Thymus (tissue), 11 donors: ENCODE measurements at regions not wholly inside any gene's neighbourhood (a gene's known extent, or its start where the extent isn't known, plus 50 kb on each side); places are given as distances from the start of the nearest gene placed in this dataset.

Source experiments
- DNase-seq, 9 donors: peaks; one replicate each; pipeline ENCODE4 v3.0.0-alpha.2; 2013; ENCODE audit warnings: low spot score in 9 of 9, low read depth in 6 of 9, missing footprints in 1 of 9
- H3K27ac ChIP-seq, 2 donors: one replicate each; pipeline ENCODE4 v1.5.1; 2013; ENCODE audit warnings: control low read depth in 1 of 2, low read depth in 1 of 2, low read length in 1 of 2, mild to moderate bottlenecking in 1 of 2, moderate library complexity in 1 of 2
- H3K27me3 ChIP-seq, 2 donors: one replicate each; pipeline ENCODE4 v1.5.1; 2013; ENCODE audit warnings: low read length in 1 of 2; ENCODE audit not compliant: control insufficient read depth in 2 of 2, insufficient read depth in 1 of 2
- H3K36me3 ChIP-seq, 2 donors: one replicate each; pipeline ENCODE4 v1.5.1; 2013; ENCODE audit warnings: low read length in 1 of 2, mild to moderate bottlenecking in 1 of 2, moderate library complexity in 1 of 2; ENCODE audit not compliant: control insufficient read depth in 2 of 2, insufficient read depth in 2 of 2
- H3K4me1 ChIP-seq, 2 donors: one replicate each; pipeline ENCODE4 v1.5.1; 2013; ENCODE audit warnings: low read length in 2 of 2; ENCODE audit not compliant: control insufficient read depth in 2 of 2, insufficient read depth in 2 of 2
- H3K4me3 ChIP-seq, 2 donors: one replicate each; pipeline ENCODE4 v1.5.1; 2013; ENCODE audit warnings: low read length in 2 of 2, control low read depth in 1 of 2, mild to moderate bottlenecking in 1 of 2
- H3K9me3 ChIP-seq, 2 donors: one replicate each; pipeline ENCODE4 v1.5.1; 2013; ENCODE audit warnings: low read length in 1 of 2, mild to moderate bottlenecking in 1 of 2; ENCODE audit not compliant: control insufficient read depth in 2 of 2, insufficient read depth in 1 of 2
- WGBS: extraction: QIAGEN DNeasy Blood & Tissue Kit; methylation state at CpG from one replicate; pipeline ENCODE4 v1.1.7; 2013; 5-methylcytosine and 5-hydroxymethylcytosine counted together
- donor health status: healthy.

DNA sequence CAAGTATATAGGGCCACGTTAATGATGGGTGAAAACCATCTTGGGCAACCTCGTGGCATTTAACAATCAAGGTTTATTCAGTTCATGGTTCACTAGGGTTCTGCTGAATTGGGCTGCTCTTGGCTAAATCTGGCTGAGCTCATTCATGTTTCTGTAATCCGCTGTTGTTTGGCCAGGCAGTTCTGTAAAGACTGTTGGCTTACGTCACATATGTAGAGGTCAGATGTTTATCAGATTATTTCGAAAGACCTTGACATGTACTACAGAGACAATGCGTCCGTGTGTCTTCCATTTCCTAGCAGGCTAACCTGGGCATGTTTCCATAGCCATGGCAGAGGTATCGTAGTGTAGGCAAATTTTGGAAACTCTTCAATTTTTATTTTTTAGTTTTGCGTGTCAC is 190.0 kb upstream of the ZWINT start:
- WGBS = 81% methylated on average over 9 of the region's 9 CpGs
- Histone ChIP-seq H3K27ac (no peak overlapping the region), H3K4me3 (no peak overlapping the region)

DNA sequence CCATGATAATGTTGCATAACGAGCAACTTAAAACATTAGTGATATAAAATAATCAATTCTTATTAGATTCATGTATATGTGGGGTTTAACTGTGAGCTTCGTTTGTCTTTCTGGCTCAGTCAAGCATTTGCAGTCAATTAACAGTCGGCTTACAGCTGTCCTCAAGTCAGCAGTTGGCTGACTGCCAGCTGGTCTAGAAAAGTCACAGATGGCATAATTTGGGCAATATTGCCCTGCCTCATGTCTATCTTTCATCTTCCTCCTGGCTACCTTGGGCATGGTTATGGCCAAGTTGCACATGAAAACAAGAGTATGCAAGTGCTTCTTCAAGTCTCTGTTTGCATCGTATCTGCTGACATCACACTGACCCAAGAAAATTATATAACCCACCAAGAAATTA is 186.1 kb upstream of the ZWINT start:
- H3K9me3 ChIP-seq = no peaks in the 10 kb centered on the region
- H3K4me1 ChIP-seq = no peaks in the 10 kb centered on the region
- no peak overlapping the region for H3K27ac ChIP-seq
- no peaks in the 10 kb centered on the region for H3K27me3 ChIP-seq
- DNase-seq = no peak
- H3K36me3 ChIP-seq = no peaks in the 10 kb centered on the region
- no peak overlapping the region for H3K4me3 ChIP-seq
- WGBS = 80% methylated on average over 4 of the region's 4 CpGs

More for the DNA sequence above, 190.0 kb upstream of the ZWINT start:
- Histone ChIP-seq H3K9me3 (no peaks in the 10 kb centered on the region), H3K36me3 (no peaks in the 10 kb centered on the region), H3K4me1 (no peaks in the 10 kb centered on the region), H3K27me3 (no peaks in the 10 kb centered on the region)
- DNase-seq = no peak

DNA sequence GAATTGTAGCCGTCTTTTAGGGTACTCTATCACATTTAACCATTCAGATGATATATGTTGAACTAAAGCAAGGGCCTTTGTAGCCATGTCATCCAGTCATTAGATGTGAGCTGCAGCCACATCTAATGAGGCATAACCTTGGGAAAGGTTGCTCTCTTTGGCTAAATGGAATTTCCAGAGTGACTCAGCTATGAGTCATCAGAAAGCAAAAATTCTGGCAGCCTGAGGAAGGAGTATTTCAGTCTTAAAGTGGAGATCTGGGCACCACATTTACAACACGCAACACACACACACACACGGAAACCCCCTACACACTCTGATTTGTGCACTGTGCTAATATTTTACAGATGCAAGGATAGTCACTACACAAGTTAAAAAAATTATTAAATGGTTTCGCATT is 176.9 kb upstream of the ZWINT start:
- DNase-seq = no peak
- no peaks in the 10 kb centered on the region for H3K9me3 ChIP-seq
- no peak overlapping the region for H3K27ac ChIP-seq
- H3K4me3 ChIP-seq = no peak overlapping the region
- no peaks in the 10 kb centered on the region for H3K36me3 ChIP-seq
- H3K4me1 ChIP-seq = no peaks in the 10 kb centered on the region
- WGBS = 93% methylated on average over 4 of the region's 4 CpGs
- H3K27me3 ChIP-seq = no peaks in the 10 kb centered on the region

DNA sequence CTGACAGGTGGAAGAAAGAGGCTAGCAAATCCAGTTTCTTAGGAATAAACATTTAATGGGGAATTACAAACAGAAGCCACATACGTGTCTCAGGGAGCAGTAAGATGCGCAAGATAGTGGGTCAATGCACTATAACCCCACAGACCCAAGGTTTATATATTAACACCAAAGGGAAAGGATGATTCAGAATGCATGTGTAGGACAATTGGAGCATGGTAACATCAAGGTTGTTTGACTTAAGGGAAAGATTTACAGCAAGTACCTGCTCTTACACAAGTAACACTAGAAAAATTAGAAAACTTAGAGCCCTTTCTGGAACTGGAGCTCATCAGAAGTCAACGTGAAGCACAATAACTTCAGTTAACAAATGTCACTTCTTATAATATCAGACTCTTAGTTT is 161.1 kb upstream of the ZWINT start:
- Histone ChIP-seq H3K9me3 (no peaks in the 10 kb centered on the region), H3K4me1 (no peaks in the 10 kb centered on the region), H3K36me3 (no peaks in the 10 kb centered on the region), H3K4me3 (no peak overlapping the region), H3K27ac (no peak overlapping the region), H3K27me3 (no peaks in the 10 kb centered on the region)
- DNase-seq = no peak
- 89% methylated on average over 3 of the region's 3 CpGs for WGBS

DNA sequence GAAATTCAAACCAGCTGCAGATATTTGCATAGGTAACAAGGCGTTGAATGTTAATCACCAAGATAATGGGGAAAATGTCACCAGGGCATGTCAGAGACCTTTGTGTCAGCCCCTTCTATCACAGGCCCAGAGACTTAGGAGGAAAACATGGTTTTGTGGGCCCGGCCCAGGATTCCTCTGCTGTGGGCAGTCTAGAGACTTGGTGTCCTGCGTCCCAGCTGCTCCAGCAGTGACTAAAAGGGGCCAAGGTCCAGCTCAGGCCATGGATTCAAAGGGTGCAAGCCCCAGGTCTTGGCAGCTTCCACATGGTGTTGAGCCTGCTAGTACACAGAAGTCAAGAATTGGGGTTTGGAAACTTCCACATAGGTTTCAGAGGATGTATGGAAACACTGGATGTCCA is 147.5 kb upstream of the ZWINT start:
- H3K4me3 ChIP-seq = no peak overlapping the region
- no peaks in the 10 kb centered on the region for H3K4me1 ChIP-seq
- no peak overlapping the region for H3K27ac ChIP-seq
- H3K27me3 ChIP-seq = no peaks in the 10 kb centered on the region
- H3K36me3 ChIP-seq = no peaks in the 10 kb centered on the region
- WGBS = 89% methylated on average over 3 of the region's 3 CpGs
- peaks cover 0 to 1% of the 10 kb centered on the region in 2 donors for H3K9me3 ChIP-seq
- DNase-seq = no peak

DNA sequence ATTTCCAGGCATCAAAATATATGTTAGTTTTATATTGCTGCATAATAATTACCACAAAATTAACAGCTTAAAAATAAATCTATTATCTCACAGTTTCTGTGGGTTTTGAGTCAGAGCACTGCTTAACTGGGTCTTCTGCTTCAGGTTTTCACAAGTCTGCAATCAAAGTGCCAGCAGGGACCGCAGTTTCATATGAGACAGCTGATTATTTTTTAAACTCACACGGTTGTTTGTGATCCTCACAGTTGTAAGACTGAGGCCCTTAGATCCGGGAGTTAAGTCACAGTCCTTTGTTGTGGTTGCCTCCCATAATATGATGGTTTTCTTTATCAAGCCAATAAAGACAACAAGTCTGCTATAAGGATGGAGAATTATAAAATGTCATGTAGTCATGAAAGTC is 146.0 kb upstream of the ZWINT start:
- WGBS = 91% methylated on average over 3 of the region's 3 CpGs
- Histone ChIP-seq H3K4me3 (no peak overlapping the region), H3K4me1 (no peaks in the 10 kb centered on the region), H3K27ac (no peak overlapping the region), H3K36me3 (no peaks in the 10 kb centered on the region), H3K27me3 (no peaks in the 10 kb centered on the region), H3K9me3 (peaks cover 0 to 1% of the 10 kb centered on the region in 2 donors)
- DNase-seq = no peak

DNA sequence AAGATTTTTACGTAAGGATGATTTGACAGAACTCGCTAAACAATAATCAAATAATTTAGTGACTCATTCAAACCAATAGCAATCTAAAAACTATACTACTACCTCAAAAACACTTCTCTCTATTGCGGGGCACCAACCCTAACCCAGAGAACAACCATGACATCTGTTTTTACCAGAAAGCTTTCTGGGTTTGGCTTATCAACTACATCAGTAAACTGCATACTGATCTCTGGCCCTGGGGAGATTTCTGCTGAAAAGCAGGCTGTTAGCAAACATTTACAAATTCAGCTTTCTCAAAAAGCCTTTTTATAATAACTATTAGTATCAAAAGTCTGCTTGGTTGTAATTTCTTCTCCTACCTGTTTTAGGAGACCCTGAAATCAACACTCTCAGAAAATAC is 144.5 kb upstream of the ZWINT start:
- H3K27me3 ChIP-seq = no peaks in the 10 kb centered on the region
- no peaks in the 10 kb centered on the region for H3K4me1 ChIP-seq
- H3K4me3 ChIP-seq = no peak overlapping the region
- no peaks in the 10 kb centered on the region for H3K36me3 ChIP-seq
- no peak for DNase-seq
- WGBS = 95% methylated on average over 3 of the region's 3 CpGs
- H3K27ac ChIP-seq = no peak overlapping the region
- peaks cover 0 to 1% of the 10 kb centered on the region in 2 donors for H3K9me3 ChIP-seq

DNA sequence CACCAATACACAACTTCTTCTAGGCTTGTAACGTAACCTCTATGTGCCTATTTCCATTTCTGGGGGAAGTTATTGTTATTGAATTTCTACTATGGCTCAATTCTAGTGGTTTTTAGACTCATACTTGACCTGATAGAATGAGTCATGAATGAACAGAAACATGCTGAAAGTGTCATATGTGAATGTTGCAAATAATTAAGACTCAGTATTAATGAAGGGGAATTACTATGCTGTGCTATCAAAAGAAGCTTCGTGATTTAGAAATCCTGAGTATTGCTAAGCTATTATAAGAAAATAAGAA is 135.1 kb upstream of the ZWINT start:
- 81% methylated on average over 2 of the region's 2 CpGs for WGBS
- H3K27me3 ChIP-seq = no peaks in the 10 kb centered on the region
- H3K9me3 ChIP-seq = no peaks in the 10 kb centered on the region
- H3K4me1 ChIP-seq = no peaks in the 10 kb centered on the region
- DNase-seq = no peak
- H3K27ac ChIP-seq = no peak overlapping the region
- H3K4me3 ChIP-seq = no peak overlapping the region
- no peaks in the 10 kb centered on the region for H3K36me3 ChIP-seq

DNA sequence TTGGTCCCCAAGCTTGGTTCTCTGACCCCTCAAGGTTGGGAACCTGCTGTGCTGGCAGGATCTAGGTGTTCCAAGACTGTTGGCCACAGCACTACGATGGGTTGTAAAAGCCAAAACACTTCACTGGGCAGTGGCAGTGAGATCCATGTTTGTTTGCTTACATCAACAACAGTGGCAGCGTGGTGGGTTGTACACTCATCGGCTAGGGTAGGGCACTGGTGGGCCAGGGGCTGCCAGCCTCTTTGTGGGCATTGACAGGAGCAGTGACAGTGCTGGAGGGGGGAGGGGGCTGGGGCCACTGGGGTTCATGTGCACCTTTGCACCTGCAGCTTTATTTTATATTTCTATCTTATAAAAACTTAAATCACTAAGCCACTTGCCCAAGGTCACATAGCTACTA is 126.7 kb upstream of the ZWINT start:
- Histone ChIP-seq H3K4me1 (no peaks in the 10 kb centered on the region), H3K4me3 (no peak overlapping the region), H3K27ac (no peak overlapping the region), H3K9me3 (peaks cover 0 to 4% of the 10 kb centered on the region in 2 donors), H3K27me3 (no peaks in the 10 kb centered on the region), H3K36me3 (no peaks in the 10 kb centered on the region)
- DNase-seq = no peak
- 97% methylated on average over 3 of the region's 3 CpGs for WGBS

DNA sequence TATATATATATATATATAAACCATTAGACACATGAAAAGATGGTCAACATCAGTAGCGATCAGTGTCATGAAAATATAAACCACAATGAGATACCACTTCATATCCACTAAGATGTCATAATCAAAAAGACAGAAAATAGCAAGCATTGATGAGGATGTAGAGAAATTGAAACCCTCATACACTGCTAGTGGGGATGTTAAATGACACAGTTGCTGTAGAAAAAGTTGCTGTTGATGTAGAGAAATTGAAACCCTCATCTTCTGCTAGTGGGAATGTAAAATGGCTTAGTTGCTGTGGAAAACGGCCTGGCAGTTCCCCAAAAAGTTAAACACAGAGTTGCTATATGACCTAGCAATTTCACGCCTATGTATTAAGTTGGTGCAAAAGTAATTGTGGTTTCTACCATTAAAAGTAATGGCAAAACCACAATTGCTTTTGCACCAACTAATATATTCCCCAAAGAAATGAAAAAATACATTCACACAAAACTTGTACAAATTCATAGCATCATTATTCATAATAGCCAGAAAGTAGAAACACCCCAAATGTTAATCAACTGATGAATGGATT is 120.5 kb upstream of the ZWINT start:
- Histone ChIP-seq H3K27ac (no peak overlapping the region), H3K4me1 (no peaks in the 10 kb centered on the region), H3K27me3 (no peaks in the 10 kb centered on the region), H3K9me3 (no peaks in the 10 kb centered on the region), H3K36me3 (no peaks in the 10 kb centered on the region), H3K4me3 (no peak overlapping the region)
- 77% methylated on average over 3 of the region's 3 CpGs for WGBS
- DNase-seq = no peak
